GM23338 (cell line): ENCODE measurements at regions not wholly inside any gene's neighbourhood (a gene's known extent, or its start where the extent isn't known, plus 50 kb on each side); places are given as distances from the start of the nearest gene placed in this dataset.

Experiments
- ATAC-seq: fragments of 200-7000 bp; cut with Tn5 transposase; 3 replicates; pipeline ENCODE4 v1.9.1; 2020
- DNase-seq: peaks from one replicate; pipeline ENCODE4 v3.0.0-alpha.2; 2015; ENCODE audit warnings: low spot score
- H2AFZ ChIP-seq: fragments of 200-600 bp; sonication (generic); 2 replicates; pipeline ENCODE4 v1.8.0; 2016; ENCODE audit warnings: antibody characterized with exemption, mild to moderate bottlenecking, moderate library complexity
- H3F3A ChIP-seq: fragments of 200-600 bp; sonication (generic); replicated peaks from 2 replicates; pipeline ENCODE4 v1.8.0; 2017; ENCODE audit warnings: antibody characterized with exemption, mixed run types, low read depth
- H3K27ac ChIP-seq: fragments of 200-600 bp; sonication (generic); 2 replicates; pipeline ENCODE4 v1.6.1; 2016; ENCODE audit warnings: low read depth
- H3K27me3 ChIP-seq: fragments of 200-600 bp; sonication (generic); 2 replicates; pipeline ENCODE4 v1.8.0; 2016; ENCODE audit warnings: mild to moderate bottlenecking, mixed run types, moderate library complexity; ENCODE audit not compliant: insufficient read depth
- H3K36me3 ChIP-seq: fragments of 200-600 bp; sonication (generic); 2 replicates; pipeline ENCODE4 v1.8.0; 2016; ENCODE audit warnings: mild to moderate bottlenecking; ENCODE audit not compliant: insufficient read depth
- H3K4me1 ChIP-seq: fragments of 200-600 bp; sonication (generic); 2 replicates; pipeline ENCODE4 v1.8.0; 2016; ENCODE audit warnings: mild to moderate bottlenecking, moderate library complexity; ENCODE audit not compliant: insufficient read depth
- H3K4me2 ChIP-seq: fragments of 200-600 bp; sonication (generic); 2 replicates; pipeline ENCODE4 v1.7.1; 2017; ENCODE audit warnings: mixed run types
- H3K4me3 ChIP-seq: fragments of 200-600 bp; sonication (generic); 2 replicates; pipeline ENCODE4 v1.6.1; 2016; ENCODE audit warnings: mixed run types
- H3K79me2 ChIP-seq: fragments of 200-600 bp; sonication (generic); replicated peaks from 2 replicates; pipeline ENCODE4 v1.8.0; 2017; ENCODE audit warnings: mild to moderate bottlenecking; ENCODE audit not compliant: insufficient read depth
- H3K9me2 ChIP-seq: fragments of 200-600 bp; sonication (generic); 2 replicates; pipeline ENCODE4 v1.8.0; 2017; ENCODE audit not compliant: insufficient read depth
- H4K20me1 ChIP-seq: fragments of 200-600 bp; sonication (generic); replicated peaks from 2 replicates; pipeline ENCODE4 v1.8.0; 2017; ENCODE audit warnings: mild to moderate bottlenecking; ENCODE audit not compliant: insufficient read depth
- H3K27ac Mint-ChIP-seq: 2 replicates; pipeline ENCODE4 v1.8.0; 2020; ENCODE audit warnings: inconsistent platforms, mild to moderate bottlenecking, moderate library complexity, mixed read lengths
- H3K27me3 Mint-ChIP-seq: 3 replicates; pipeline ENCODE4 v1.8.0; 2022; ENCODE audit warnings: low read depth, mild to moderate bottlenecking, moderate library complexity, mixed read lengths, inconsistent platforms; ENCODE audit not compliant: insufficient read depth, poor library complexity
- H3K36me3 Mint-ChIP-seq: 3 replicates; pipeline ENCODE4 v1.8.0; 2021; ENCODE audit warnings: low read depth, mild to moderate bottlenecking, inconsistent platforms, moderate library complexity, mixed read lengths
- H3K4me1 Mint-ChIP-seq: 3 replicates; pipeline ENCODE4 v1.8.0; 2020; ENCODE audit warnings: mild to moderate bottlenecking, inconsistent platforms, mixed read lengths
- H3K4me3 Mint-ChIP-seq: 3 replicates; pipeline ENCODE4 v1.8.0; 2021; ENCODE audit warnings: moderate library complexity, mild to moderate bottlenecking, inconsistent platforms, mixed read lengths
- H3K9me3 Mint-ChIP-seq: 3 replicates; pipeline ENCODE4 v1.8.0; 2020; ENCODE audit warnings: moderate library complexity, mild to moderate bottlenecking, inconsistent platforms, mixed read lengths
- CREB1 ChIP-seq: fragments of 250-450 bp; sonication (Bioruptor Pico); IDR thresholded peaks from 2 replicates; pipeline ENCODE4 v1.5.0; 2020; ENCODE audit warnings: low read depth, mild to moderate bottlenecking, moderate library complexity
- ETS1 ChIP-seq: IDR thresholded peaks from 2 replicates; pipeline ENCODE4 v1.6.1; 2016; ENCODE audit warnings: antibody characterized with exemption
- POLR2AphosphoS5 ChIP-seq: IDR thresholded peaks from 2 replicates; pipeline ENCODE4 v1.6.1; 2016; ENCODE audit warnings: antibody characterized with exemption, low read depth
- REST ChIP-seq: IDR thresholded peaks from one replicate; pipeline ENCODE4 v1.6.1; 2018; ENCODE audit warnings: antibody characterized with exemption; ENCODE audit not compliant: unreplicated experiment
- STAT1 ChIP-seq: IDR thresholded peaks from one replicate; pipeline ENCODE4 v1.6.1; 2016; ENCODE audit warnings: antibody characterized with exemption; ENCODE audit not compliant: unreplicated experiment
- ZNF462 ChIP-seq: fragments of 250-450 bp; sonication (Bioruptor Pico); IDR thresholded peaks from 2 replicates; pipeline ENCODE4 v1.5.0; 2020; ENCODE audit warnings: mild to moderate bottlenecking, moderate library complexity

DNA sequence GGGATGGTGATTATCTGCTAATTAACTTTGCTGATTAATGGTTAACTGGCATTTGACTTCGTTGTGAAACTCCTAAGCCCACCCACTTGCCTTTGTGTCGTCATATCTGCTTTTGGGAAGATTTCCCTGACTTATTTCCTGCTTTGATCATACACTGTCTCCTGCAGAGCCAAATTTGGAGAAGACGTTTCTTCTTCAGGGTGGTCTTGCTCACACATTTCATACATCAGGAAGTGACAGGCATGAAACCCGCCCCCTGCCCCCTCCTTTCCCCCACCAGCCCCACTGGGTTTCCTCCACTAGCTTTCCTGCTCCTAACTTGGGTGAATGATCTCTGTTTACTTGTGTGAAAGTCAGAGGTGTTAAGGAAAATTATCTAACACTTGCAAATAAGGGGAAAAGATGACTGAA lies 300.1 kb downstream of the TSN start (continued):
- TF ChIP-seq ZNF462 (CRISPR knock-in tag) (no peak), POLR2AphosphoS5 (no peak)

- H3K4me3 Mint-ChIP-seq = no peak overlapping the region
- Histone ChIP-seq H3K36me3 (peaks cover 4% of the 10 kb centered on the region; the same call in 1 of the 2 replicates), H3K4me3 (no peak overlapping the region), H3K4me2 (no peak overlapping the region), H2AFZ (no peak overlapping the region), H3K4me1 (peaks cover 15% of the 10 kb centered on the region), H3K9me2 (peaks cover 23% of the 10 kb centered on the region; the same call in 1 of the 2 replicates), H3K27ac (no peak overlapping the region), H3K27me3 (no peaks in the 10 kb centered on the region), H3F3A (no peaks in the 10 kb centered on the region), H3K79me2 (no peaks in the 10 kb centered on the region), H4K20me1 (no peaks in the 10 kb centered on the region)
- no peak overlapping the region for H3K27ac Mint-ChIP-seq
- ATAC-seq (no peak), DNase-seq (no peak)
- TF ChIP-seq STAT1 = no peak
- peaks cover 5% of the 10 kb centered on the region for H3K27me3 Mint-ChIP-seq
- peaks cover 13% of the 10 kb centered on the region; the same call in 2 of the 3 replicates for H3K4me1 Mint-ChIP-seq
- H3K36me3 Mint-ChIP-seq = peaks cover 25% of the 10 kb centered on the region
- H3K9me3 Mint-ChIP-seq = peaks cover 22% of the 10 kb centered on the region
Observed at GRCh38 chr2:122056853-122057252, 301.4 kb downstream of the TSN start.

DNA sequence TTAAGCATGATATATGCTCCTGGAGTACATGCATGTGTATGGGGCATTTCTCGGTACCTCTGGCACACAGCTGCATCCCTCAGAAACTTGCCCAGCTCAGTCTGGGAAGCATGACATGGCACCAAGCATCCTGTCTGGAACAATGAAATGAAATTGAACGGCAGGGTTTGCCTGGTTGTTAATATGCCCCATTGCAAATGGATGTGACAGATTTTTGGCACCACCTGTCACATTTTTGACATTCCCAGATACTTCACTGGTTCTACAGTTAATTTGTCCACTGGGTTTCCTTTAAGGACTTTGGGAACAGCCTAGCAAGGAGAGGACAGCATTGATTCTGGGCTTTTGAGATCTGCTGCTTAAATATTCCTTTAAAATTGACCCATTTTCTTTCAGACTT lies 305.8 kb downstream of the TSN start:
- Histone ChIP-seq H3K27ac (no peak overlapping the region), H3K27me3 (no peaks in the 10 kb centered on the region), H3K4me3 (no peak overlapping the region), H3K4me1 (peaks cover 3% of the 10 kb centered on the region; the same call in 1 of the 2 replicates), H2AFZ (no peak overlapping the region), H3K4me2 (no peak overlapping the region), H4K20me1 (no peaks in the 10 kb centered on the region), H3K9me2 (0 out of 2 replicates have a peak, but pooled peaks cover 5% of the 10 kb centered on the region), H3K79me2 (no peaks in the 10 kb centered on the region), H3F3A (no peaks in the 10 kb centered on the region), H3K36me3 (no peaks in the 10 kb centered on the region)
- Mint-ChIP-seq H3K36me3 (no peaks in the 10 kb centered on the region), H3K4me3 (no peak overlapping the region), H3K9me3 (no peaks in the 10 kb centered on the region), H3K27ac (no peak overlapping the region), H3K4me1 (peaks cover 8% of the 10 kb centered on the region; the same call in 2 of the 3 replicates), H3K27me3 (no peaks in the 10 kb centered on the region)
- ATAC-seq (no peak), DNase-seq (no peak)
- no peak for TF ChIP-seq CREB1 (CRISPR knock-in tag)
- no peak for TF ChIP-seq ETS1
- TF ChIP-seq REST = no peak
- TF ChIP-seq POLR2AphosphoS5 = no peak
